ENCODE measurements at regions not wholly inside any gene's neighbourhood (a gene's known extent, or its start where the extent isn't known, plus 50 kb on each side); places are given as distances from the start of the nearest gene placed in this dataset.

DNA sequence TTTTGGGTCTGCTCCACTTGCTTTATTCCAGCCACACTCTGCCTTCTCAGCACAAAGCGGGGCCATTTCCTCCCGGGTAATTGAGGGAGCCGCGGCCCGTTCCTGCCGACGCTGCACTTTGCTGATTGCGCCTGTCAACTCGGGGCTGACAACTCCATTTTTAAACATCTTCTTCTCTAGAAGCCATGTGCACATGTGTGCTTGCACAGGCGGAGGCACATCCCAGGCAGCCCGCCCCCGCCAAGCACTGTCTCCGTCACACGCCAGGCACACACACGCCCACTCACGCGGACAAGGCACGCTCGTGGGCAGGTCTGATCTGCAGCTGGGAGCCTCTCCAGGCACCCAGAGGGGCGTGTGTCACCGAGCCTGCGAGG lies 63.2 kb downstream of the ENGASE start:
- TF ChIP-seq, protein P1, sequence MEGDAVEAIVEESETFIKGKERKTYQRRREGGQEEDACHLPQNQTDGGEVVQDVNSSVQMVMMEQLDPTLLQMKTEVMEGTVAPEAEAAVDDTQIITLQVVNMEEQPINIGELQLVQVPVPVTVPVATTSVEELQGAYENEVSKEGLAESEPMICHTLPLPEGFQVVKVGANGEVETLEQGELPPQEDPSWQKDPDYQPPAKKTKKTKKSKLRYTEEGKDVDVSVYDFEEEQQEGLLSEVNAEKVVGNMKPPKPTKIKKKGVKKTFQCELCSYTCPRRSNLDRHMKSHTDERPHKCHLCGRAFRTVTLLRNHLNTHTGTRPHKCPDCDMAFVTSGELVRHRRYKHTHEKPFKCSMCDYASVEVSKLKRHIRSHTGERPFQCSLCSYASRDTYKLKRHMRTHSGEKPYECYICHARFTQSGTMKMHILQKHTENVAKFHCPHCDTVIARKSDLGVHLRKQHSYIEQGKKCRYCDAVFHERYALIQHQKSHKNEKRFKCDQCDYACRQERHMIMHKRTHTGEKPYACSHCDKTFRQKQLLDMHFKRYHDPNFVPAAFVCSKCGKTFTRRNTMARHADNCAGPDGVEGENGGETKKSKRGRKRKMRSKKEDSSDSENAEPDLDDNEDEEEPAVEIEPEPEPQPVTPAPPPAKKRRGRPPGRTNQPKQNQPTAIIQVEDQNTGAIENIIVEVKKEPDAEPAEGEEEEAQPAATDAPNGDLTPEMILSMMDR (IDR thresholded peaks at IDR 0.05; ENCODE audit: borderline replicate concordance, extremely low read depth, insufficient read depth) = no peak
- Histone ChIP-seq H3K36me3 (ENCODE audit: control insufficient read depth in 2 of 3, insufficient read depth in 3 of 3, low read length in 3 of 3) (no peaks in the 10 kb centered on the region), H3K9ac (ENCODE audit: low read length in 3 of 3) (no peak overlapping the region), H3K27me3 (ENCODE audit: control insufficient read depth, insufficient read depth, low read length) (peaks cover 12% of the 10 kb centered on the region), H3K27ac (ENCODE audit: low read depth in 2 of 2, low read length in 2 of 2) (no peak overlapping the region), H3K4me3 (ENCODE audit: low read length in 3 of 3) (no peak overlapping the region), H3K4me1 (ENCODE audit: control insufficient read depth in 2 of 3, insufficient read depth in 2 of 3, low read depth in 1 of 3, low read length in 3 of 3) (peaks cover 0 to 4% (median 0%) of the 10 kb centered on the region in 3 donors), H3K9me3 (ENCODE audit: control insufficient read depth in 2 of 3, insufficient read depth in 1 of 3, low read length in 3 of 3) (no peaks in the 10 kb centered on the region)
- intact Hi-C loops (cut with DNase I) = no loop called here
- peak in 1 of 5 donors; percentile 60 for DNase-seq
- no peak for FAIRE-seq

DNA sequence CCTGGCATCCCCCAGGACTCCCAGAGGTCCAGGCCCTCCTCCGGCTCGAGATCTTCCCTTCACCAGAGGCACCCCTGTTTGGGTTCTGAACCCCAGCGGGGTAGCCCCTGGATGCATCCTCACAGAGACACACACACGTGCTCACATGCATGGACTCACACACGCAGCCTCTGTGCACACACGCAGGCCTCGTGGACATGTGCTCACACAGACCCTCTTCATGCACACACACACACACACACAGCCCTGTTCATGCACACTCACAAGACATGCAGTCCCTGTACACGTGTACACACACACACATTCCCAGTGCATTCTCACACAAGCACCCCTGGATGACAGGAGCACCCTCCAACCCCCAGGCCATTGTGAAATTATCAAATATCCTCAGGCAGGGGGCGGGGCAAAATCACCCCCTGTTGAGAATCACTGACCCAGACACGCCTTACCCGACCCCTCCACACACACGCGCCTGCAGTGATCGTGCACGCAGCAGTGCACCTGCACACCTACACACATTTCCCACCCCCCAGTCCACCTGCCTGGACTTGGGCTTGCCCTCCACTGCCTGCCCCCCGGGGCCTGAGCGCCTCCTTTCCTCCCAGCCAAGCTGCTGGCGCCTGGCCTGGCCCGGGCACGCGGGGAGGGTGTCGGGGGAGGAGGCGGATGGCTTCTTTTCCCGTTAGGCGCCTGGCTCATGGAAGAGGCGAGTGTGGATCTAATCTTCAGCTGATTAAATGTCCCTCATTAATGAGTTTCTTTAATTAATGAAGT lies 62.6 kb downstream of the ENGASE start:
- peaks cover 10% of the 10 kb centered on the region for H3K27me3 ChIP-seq (ENCODE audit: control insufficient read depth, insufficient read depth, low read length)
- no peaks in the 10 kb centered on the region for H3K36me3 ChIP-seq (ENCODE audit: control insufficient read depth in 2 of 3, insufficient read depth in 3 of 3, low read length in 3 of 3)
- DNase-seq = peak in 3 of 5 donors; percentile 20 to 72 (median 44)
- no peak overlapping the region for H3K4me3 ChIP-seq (ENCODE audit: low read length in 3 of 3)
- TF ChIP-seq, protein P1 (IDR thresholded peaks at IDR 0.05; ENCODE audit: borderline replicate concordance, extremely low read depth, insufficient read depth) = no peak
- no peak for FAIRE-seq
- no peak overlapping the region for H3K9ac ChIP-seq (ENCODE audit: low read length in 3 of 3)
- H3K4me1 ChIP-seq (ENCODE audit: control insufficient read depth in 2 of 3, insufficient read depth in 2 of 3, low read depth in 1 of 3, low read length in 3 of 3) = peaks cover 0 to 4% (median 0%) of the 10 kb centered on the region in 3 donors
- no peak overlapping the region for H3K27ac ChIP-seq (ENCODE audit: low read depth in 2 of 2, low read length in 2 of 2)
- no peaks in the 10 kb centered on the region for H3K9me3 ChIP-seq (ENCODE audit: control insufficient read depth in 2 of 3, insufficient read depth in 1 of 3, low read length in 3 of 3)
- intact Hi-C loops (cut with DNase I) = no loop called here

DNA sequence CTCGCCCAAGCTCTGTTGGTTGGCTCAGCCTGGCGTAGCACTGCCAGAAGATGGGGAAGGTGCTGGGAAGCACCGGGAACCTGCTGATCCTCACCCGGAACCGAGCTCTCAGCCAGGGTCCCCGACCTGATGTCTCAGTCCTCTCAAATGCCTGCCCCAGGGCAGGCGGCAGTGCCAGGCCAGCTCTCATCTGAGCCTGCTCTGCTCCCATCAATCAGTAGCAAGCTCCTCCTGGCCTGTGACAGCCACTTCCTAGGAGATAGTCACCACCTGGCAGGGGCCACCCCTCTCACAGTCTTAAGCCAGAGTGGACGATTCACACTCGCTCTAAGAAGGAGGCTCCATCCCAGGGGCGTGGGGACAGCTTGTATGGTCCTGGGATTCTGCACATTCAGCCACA lies 62.0 kb downstream of the ENGASE start:
- intact Hi-C loops (cut with DNase I) = no loop called here
- FAIRE-seq = no peak
- H3K9me3 ChIP-seq (ENCODE audit: control insufficient read depth in 2 of 3, insufficient read depth in 1 of 3, low read length in 3 of 3) = no peaks in the 10 kb centered on the region
- H3K4me3 ChIP-seq (ENCODE audit: low read length in 3 of 3) = no peak overlapping the region
- H3K9ac ChIP-seq (ENCODE audit: low read length in 3 of 3) = no peak overlapping the region
- TF ChIP-seq, protein P1 (IDR thresholded peaks at IDR 0.05; ENCODE audit: borderline replicate concordance, extremely low read depth, insufficient read depth) = no peak
- H3K4me1 ChIP-seq (ENCODE audit: control insufficient read depth in 2 of 3, insufficient read depth in 2 of 3, low read depth in 1 of 3, low read length in 3 of 3) = peaks cover 0 to 4% (median 0%) of the 10 kb centered on the region in 3 donors
- no peak overlapping the region for H3K27ac ChIP-seq (ENCODE audit: low read depth in 2 of 2, low read length in 2 of 2)
- no peaks in the 10 kb centered on the region for H3K36me3 ChIP-seq (ENCODE audit: control insufficient read depth in 2 of 3, insufficient read depth in 3 of 3, low read length in 3 of 3)
- DNase-seq = peak in 1 of 5 donors; percentile 31
- H3K27me3 ChIP-seq (ENCODE audit: control insufficient read depth, insufficient read depth, low read length) = peaks cover 10% of the 10 kb centered on the region

Data from kidney (tissue), 13 donors.